ENCODE measurements at regions not wholly inside any gene's neighbourhood (a gene's known extent, or its start where the extent isn't known, plus 50 kb on each side); places are given as distances from the start of the nearest gene placed in this dataset.

- Histone ChIP-seq H3K4me3 (ENCODE audit: control insufficient read depth in 2 of 3, extremely low read depth in 1 of 3, insufficient read depth in 2 of 3, low read depth in 1 of 3, low read length in 3 of 3) (no peak overlapping the region), H3K27ac (ENCODE audit: control insufficient read depth, insufficient read depth, low read length) (no peak overlapping the region), H3K79me2 (ENCODE audit: control insufficient read depth, insufficient read depth, low read length) (no peaks in the 10 kb centered on the region), H3K27me3 (ENCODE audit: control insufficient read depth, extremely low read depth, insufficient read depth, low read length) (no peaks in the 10 kb centered on the region), H3K9ac (ENCODE audit: control insufficient read depth, extremely low read depth, insufficient read depth, low read length) (no peak overlapping the region), H3K4me2 (ENCODE audit: control insufficient read depth, extremely low read depth, insufficient read depth, low read depth, low read length) (no peak overlapping the region), H3K4me1 (ENCODE audit: control insufficient read depth, extremely low read depth, insufficient read depth, low read length) (no peaks in the 10 kb centered on the region), H2AFZ (ENCODE audit: control insufficient read depth, low read length) (no peak overlapping the region), H3K9me1 (ENCODE audit: control insufficient read depth, extremely low read depth, insufficient read depth, low read length) (no peaks in the 10 kb centered on the region), H3K9me3 (ENCODE audit: control insufficient read depth, low read depth, low read length) (no peaks in the 10 kb centered on the region), H3K36me3 (ENCODE audit: control insufficient read depth in 2 of 2, extremely low read depth in 1 of 2, insufficient read depth in 2 of 2, low read length in 2 of 2) (no peaks in the 10 kb centered on the region), H4K20me1 (ENCODE audit: control insufficient read depth, extremely low read depth, insufficient read depth, low read length) (no peaks in the 10 kb centered on the region)
- no peak for FAIRE-seq
- dilution Hi-C loops (cut with MboI; ENCODE audit: extremely low pct_ligation_motif_present, low sequenced_read_pairs): no loop called here
- TF ChIP-seq EZH2 (IDR thresholded peaks at IDR 0.05; ENCODE audit: low read length) (no peak), CTCF (optimal IDR thresholded peaks at IDR 0.05 in 1 of 3, IDR thresholded peaks at IDR 0.05 in 1 of 3, conservative IDR thresholded peaks at IDR 0.05 in 1 of 3; ENCODE audit: extremely low read depth in 1 of 3, insufficient read depth in 2 of 3, low read length in 3 of 3) (no peak)
- no peak for DNase-seq (ENCODE audit: low read depth, low spot score)
Observed at GRCh38 chr1:227422581-227422980, 104.3 kb upstream of the CDC42BPA start.

- Histone ChIP-seq H3K27ac (ENCODE audit: control insufficient read depth, insufficient read depth, low read length) (no peak overlapping the region), H3K4me1 (ENCODE audit: control insufficient read depth, extremely low read depth, insufficient read depth, low read length) (no peaks in the 10 kb centered on the region), H2AFZ (ENCODE audit: control insufficient read depth, low read length) (no peak overlapping the region), H3K4me3 (ENCODE audit: control insufficient read depth in 2 of 3, extremely low read depth in 1 of 3, insufficient read depth in 2 of 3, low read depth in 1 of 3, low read length in 3 of 3) (no peak overlapping the region), H3K36me3 (ENCODE audit: control insufficient read depth in 2 of 2, extremely low read depth in 1 of 2, insufficient read depth in 2 of 2, low read length in 2 of 2) (no peaks in the 10 kb centered on the region), H4K20me1 (ENCODE audit: control insufficient read depth, extremely low read depth, insufficient read depth, low read length) (no peaks in the 10 kb centered on the region), H3K4me2 (ENCODE audit: control insufficient read depth, extremely low read depth, insufficient read depth, low read depth, low read length) (no peak overlapping the region), H3K27me3 (ENCODE audit: control insufficient read depth, extremely low read depth, insufficient read depth, low read length) (no peaks in the 10 kb centered on the region), H3K79me2 (ENCODE audit: control insufficient read depth, insufficient read depth, low read length) (no peaks in the 10 kb centered on the region), H3K9me3 (ENCODE audit: control insufficient read depth, low read depth, low read length) (no peaks in the 10 kb centered on the region), H3K9ac (ENCODE audit: control insufficient read depth, extremely low read depth, insufficient read depth, low read length) (no peak overlapping the region), H3K9me1 (ENCODE audit: control insufficient read depth, extremely low read depth, insufficient read depth, low read length) (no peaks in the 10 kb centered on the region)
- FAIRE-seq (no peak), DNase-seq (ENCODE audit: low read depth, low spot score) (no peak)
- dilution Hi-C loops (cut with MboI; ENCODE audit: extremely low pct_ligation_motif_present, low sequenced_read_pairs): no loop called here
- TF ChIP-seq CTCF (optimal IDR thresholded peaks at IDR 0.05 in 1 of 3, IDR thresholded peaks at IDR 0.05 in 1 of 3, conservative IDR thresholded peaks at IDR 0.05 in 1 of 3; ENCODE audit: extremely low read depth in 1 of 3, insufficient read depth in 2 of 3, low read length in 3 of 3) (no peak), EZH2 (IDR thresholded peaks at IDR 0.05; ENCODE audit: low read length) (no peak)
Observed at GRCh38 chr1:227420147-227420546, 101.9 kb upstream of the CDC42BPA start.

All from keratinocyte (primary cell).